Kidney (tissue), 13 donors: ENCODE measurements at regions not wholly inside any gene's neighbourhood (a gene's known extent, or its start where the extent isn't known, plus 50 kb on each side); places are given as distances from the start of the nearest gene placed in this dataset.

ENCODE experiments used
- DNase-seq, 5 donors: peaks; one replicate each; pipeline ENCODE4 v3.0.0-alpha.2; 2013 to 2020
- FAIRE-seq: peaks from 2 replicates; lab custom pipeline; 2012; peaks lifted over from hg19 to GRCh38; lab: Jason Lieb, UNC
- H3K27ac ChIP-seq, 2 donors: one replicate each; pipeline ENCODE4 v1.7.0; 2013; ENCODE audit warnings: low read depth in 2 of 2, low read length in 2 of 2, inconsistent platforms in 1 of 2
- H3K27me3 ChIP-seq: one replicate; pipeline ENCODE4 v1.7.1; 2013; ENCODE audit warnings: low read length, inconsistent platforms; ENCODE audit not compliant: control insufficient read depth, insufficient read depth
- H3K36me3 ChIP-seq, 3 donors: one replicate each; pipeline versions ENCODE4 v1.7.0 to v1.7.1; 2013; ENCODE audit warnings: low read length in 3 of 3, control low read depth in 1 of 3, inconsistent platforms in 1 of 3; ENCODE audit not compliant: insufficient read depth in 3 of 3, control insufficient read depth in 2 of 3
- H3K4me1 ChIP-seq, 3 donors: one replicate each; pipeline versions ENCODE4 v1.7.0 to v1.7.1; 2013; ENCODE audit warnings: low read length in 3 of 3, inconsistent platforms in 1 of 3, low read depth in 1 of 3; ENCODE audit not compliant: control insufficient read depth in 2 of 3, insufficient read depth in 2 of 3
- H3K4me3 ChIP-seq, 3 donors: one replicate each; pipeline versions ENCODE4 v1.7.0 to v1.8.1; 2013; ENCODE audit warnings: low read length in 3 of 3, control low read depth in 1 of 3, inconsistent platforms in 1 of 3
- H3K9ac ChIP-seq, 3 donors: one replicate each; pipeline versions ENCODE4 v1.7.0 to v1.7.1; 2013; ENCODE audit warnings: low read length in 3 of 3, control low read depth in 1 of 3, inconsistent platforms in 1 of 3
- H3K9me3 ChIP-seq, 3 donors: one replicate each; pipeline versions ENCODE4 v1.7.0 to v1.7.1; 2013; ENCODE audit warnings: low read length in 3 of 3, control low read depth in 1 of 3, inconsistent platforms in 1 of 3; ENCODE audit not compliant: control insufficient read depth in 2 of 3, insufficient read depth in 1 of 3
- intact Hi-C: fragments of 100-400 bp; cut with DNase I; formaldehyde crosslinking; loops from one replicate; pipeline ENCODE4 v1.11.1; 2022
- TF ChIP-seq, protein P1 (sequence below): IDR thresholded peaks from 3 replicates; pipeline ENCODE4 v1.5.1; 2012; ENCODE audit warnings: mild to moderate bottlenecking, moderate library complexity, borderline replicate concordance; ENCODE audit not compliant: insufficient read depth; ENCODE audit errors: extremely low read depth
- donor health status: control.
- donor health status: control.
- donor health status: control.
- donor health status: control.
- donor health status: control.
- donor health status: DM: yes; HTN: yes; CAD: no.
- donor health status: Normal renal cell carcinoma (clear cell type).

GRCh38 chr10:122754491-122755235 is 55.0 kb upstream of the C10orf120 start:
- FAIRE-seq (no peak), DNase-seq (peak in 2 of 5 donors; percentile 5 to 13)
- Histone ChIP-seq H3K9ac (no peak overlapping the region), H3K9me3 (peaks cover 0 to 17% (median 5%) of the 10 kb centered on the region in 3 donors), H3K27me3 (no peaks in the 10 kb centered on the region), H3K4me3 (no peak overlapping the region), H3K4me1 (no peaks in the 10 kb centered on the region), H3K36me3 (no peaks in the 10 kb centered on the region), H3K27ac (no peak overlapping the region)
- intact Hi-C loops, result no loop called here
- TF ChIP-seq, protein P1, sequence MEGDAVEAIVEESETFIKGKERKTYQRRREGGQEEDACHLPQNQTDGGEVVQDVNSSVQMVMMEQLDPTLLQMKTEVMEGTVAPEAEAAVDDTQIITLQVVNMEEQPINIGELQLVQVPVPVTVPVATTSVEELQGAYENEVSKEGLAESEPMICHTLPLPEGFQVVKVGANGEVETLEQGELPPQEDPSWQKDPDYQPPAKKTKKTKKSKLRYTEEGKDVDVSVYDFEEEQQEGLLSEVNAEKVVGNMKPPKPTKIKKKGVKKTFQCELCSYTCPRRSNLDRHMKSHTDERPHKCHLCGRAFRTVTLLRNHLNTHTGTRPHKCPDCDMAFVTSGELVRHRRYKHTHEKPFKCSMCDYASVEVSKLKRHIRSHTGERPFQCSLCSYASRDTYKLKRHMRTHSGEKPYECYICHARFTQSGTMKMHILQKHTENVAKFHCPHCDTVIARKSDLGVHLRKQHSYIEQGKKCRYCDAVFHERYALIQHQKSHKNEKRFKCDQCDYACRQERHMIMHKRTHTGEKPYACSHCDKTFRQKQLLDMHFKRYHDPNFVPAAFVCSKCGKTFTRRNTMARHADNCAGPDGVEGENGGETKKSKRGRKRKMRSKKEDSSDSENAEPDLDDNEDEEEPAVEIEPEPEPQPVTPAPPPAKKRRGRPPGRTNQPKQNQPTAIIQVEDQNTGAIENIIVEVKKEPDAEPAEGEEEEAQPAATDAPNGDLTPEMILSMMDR, result no peak

GRCh38 chr10:122749886-122750285 is 50.2 kb upstream of the C10orf120 start:
- no peak for FAIRE-seq

More at GRCh38 chr10:122749886-122750285, 50.2 kb upstream of the C10orf120 start:
- Histone ChIP-seq H3K27ac (no peak overlapping the region), H3K9me3 (no peaks in the 10 kb centered on the region), H3K27me3 (no peaks in the 10 kb centered on the region), H3K4me1 (no peaks in the 10 kb centered on the region), H3K9ac (no peak overlapping the region), H3K36me3 (no peaks in the 10 kb centered on the region), H3K4me3 (no peak overlapping the region)
- TF ChIP-seq, protein P1, result no peak
- intact Hi-C loops, result no loop called here
- no peak for DNase-seq
